GM12892 (cell line): ENCODE measurements at regions not wholly inside any gene's neighbourhood (a gene's known extent, or its start where the extent isn't known, plus 50 kb on each side); places are given as distances from the start of the nearest gene placed in this dataset.

Source experiments
- DNase-seq: peaks from one replicate; pipeline ENCODE4 v3.0.0; 2011; ENCODE audit not compliant: insufficient read length
- FAIRE-seq: peaks from 2 replicates; lab custom pipeline; 2011; peaks lifted over from hg19 to GRCh38; lab: Jason Lieb, UNC
- POLR2A ChIP-seq: IDR thresholded peaks from 2 replicates; pipeline ENCODE4 v1.6.1; 2011; ENCODE audit warnings: low read depth, low read length, control low read depth
- POLR2AphosphoS5 ChIP-seq: IDR thresholded peaks from 2 replicates; pipeline ENCODE4 v1.6.1; 2011; ENCODE audit warnings: low read depth, low read length, control low read depth
- TAF1 ChIP-seq: IDR thresholded peaks from 2 replicates; pipeline ENCODE4 v1.6.1; 2011; ENCODE audit warnings: low read depth, mild to moderate bottlenecking, control low read depth, low read length, borderline replicate concordance

GRCh38 chr12:124466216-124467128, 100.9 kb downstream of the NCOR2 start:
- FAIRE-seq (peak; percentile 93), DNase-seq (peak; percentile 92)
- no peak for TF ChIP-seq TAF1
- peak; percentile 60; the same call in 1 of the 2 replicates for TF ChIP-seq POLR2A
- TF ChIP-seq POLR2AphosphoS5, result no peak

- DNase-seq (no peak), FAIRE-seq (no peak)
- TF ChIP-seq TAF1, result no peak
- TF ChIP-seq POLR2AphosphoS5, result no peak
- no peak for TF ChIP-seq POLR2A
These were observed 101.9 kb downstream of the NCOR2 start for GRCh38 chr12:124465473-124465872.

GRCh38 chr12:124464830-124465229, 102.6 kb downstream of the NCOR2 start:
- DNase-seq, result no peak
- no peak for FAIRE-seq
- no peak for TF ChIP-seq POLR2A
- TF ChIP-seq TAF1, result no peak
- no peak for TF ChIP-seq POLR2AphosphoS5

GRCh38 chr12:124464062-124464461, 103.3 kb downstream of the NCOR2 start:
- TF ChIP-seq POLR2A (no peak), POLR2AphosphoS5 (no peak)
- no peak for DNase-seq
- FAIRE-seq, result no peak

- DNase-seq, result no peak
- TF ChIP-seq TAF1, result no peak
- no peak for TF ChIP-seq POLR2A
- TF ChIP-seq POLR2AphosphoS5, result no peak
- no peak for FAIRE-seq
These were observed 104.0 kb downstream of the NCOR2 start for GRCh38 chr12:124463341-124463921.

- TF ChIP-seq POLR2AphosphoS5 (no peak), POLR2A (no peak), TAF1 (no peak)
- DNase-seq (no peak), FAIRE-seq (no peak)
These were observed 104.7 kb downstream of the NCOR2 start for GRCh38 chr12:124462750-124463149.

GRCh38 chr12:124461851-124462623, 105.4 kb downstream of the NCOR2 start:
- FAIRE-seq (no peak), DNase-seq (no peak)
- no peak for TF ChIP-seq POLR2A
- no peak for TF ChIP-seq TAF1
- no peak for TF ChIP-seq POLR2AphosphoS5

GRCh38 chr12:124461241-124461673, 106.2 kb downstream of the NCOR2 start:
- DNase-seq (no peak), FAIRE-seq (no peak)
- TF ChIP-seq POLR2A (no peak), TAF1 (no peak), POLR2AphosphoS5 (no peak)

- no peak for FAIRE-seq
- DNase-seq, result no peak
- no peak for TF ChIP-seq POLR2AphosphoS5
- no peak for TF ChIP-seq TAF1
- no peak for TF ChIP-seq POLR2A
These were observed 106.6 kb downstream of the NCOR2 start for GRCh38 chr12:124460771-124461170.

GRCh38 chr12:124459852-124460645, 107.4 kb downstream of the NCOR2 start:
- DNase-seq, result no peak
- TF ChIP-seq POLR2A, result no peak
- no peak for TF ChIP-seq POLR2AphosphoS5
- TF ChIP-seq TAF1, result no peak
- FAIRE-seq, result no peak
